GM18858 (cell line): ENCODE measurements at regions not wholly inside any gene's neighbourhood (a gene's known extent, or its start where the extent isn't known, plus 50 kb on each side); places are given as distances from the start of the nearest gene placed in this dataset.

ENCODE experiments used
- ATAC-seq: cut with Tn5 transposase; IDR thresholded peaks from one replicate; pipeline ENCODE4 v1.9.1; 2021; ENCODE audit not compliant: unreplicated experiment

DNA sequence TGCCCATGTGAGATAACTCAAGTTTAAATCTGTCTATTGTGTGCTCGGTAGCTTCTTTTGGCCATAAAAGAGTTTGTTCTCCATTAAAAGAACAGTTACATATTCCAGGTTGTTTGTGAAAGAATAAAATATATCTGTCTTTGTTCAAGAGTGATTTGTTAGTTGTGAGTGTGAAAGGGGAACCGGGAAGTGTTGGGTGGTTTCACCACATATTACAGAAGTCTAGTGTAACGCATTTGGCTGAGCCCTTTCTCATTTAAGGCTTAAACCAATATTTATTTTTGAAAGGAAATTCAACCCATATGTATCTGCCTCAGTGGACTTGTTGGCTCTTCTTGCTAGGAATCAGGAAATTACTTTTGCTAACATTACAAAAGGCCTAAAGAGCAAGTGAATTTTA, 54.1 kb upstream of the DMRTA1 start:
- no peak for ATAC-seq

GRCh38 chr9:22395687-22396141, 50.9 kb upstream of the DMRTA1 start:
- ATAC-seq = no peak
